GM18909 (cell line): ENCODE measurements at regions not wholly inside any gene's neighbourhood (a gene's known extent, or its start where the extent isn't known, plus 50 kb on each side); places are given as distances from the start of the nearest gene placed in this dataset.
"Not testable (repeated sequence)": the region's sequence is repeated elsewhere in the genome, so short reads cannot be mapped to it uniquely, and the experiment has no call there.

ENCODE experiments used
- ATAC-seq: cut with Tn5 transposase; IDR thresholded peaks from one replicate; pipeline ENCODE4 v1.9.1; 2021; ENCODE audit warnings: mild to moderate bottlenecking; ENCODE audit not compliant: unreplicated experiment, poor library complexity

GRCh38 chr10:117492504-117492903 lies 50.0 kb upstream of the EMX2 start:
- no peak for ATAC-seq

GRCh38 chr10:117488004-117488403 lies 54.5 kb upstream of the EMX2 start:
- no peak for ATAC-seq

GRCh38 chr10:117486606-117487005 lies 55.9 kb upstream of the EMX2 start:
- ATAC-seq = no peak

GRCh38 chr10:117483056-117483590 lies 59.4 kb upstream of the EMX2 start:
- no peak for ATAC-seq

GRCh38 chr10:117481011-117481410 lies 61.5 kb upstream of the EMX2 start:
- not testable (repeated sequence) for ATAC-seq

GRCh38 chr10:117480097-117480496 lies 62.4 kb upstream of the EMX2 start:
- no peak for ATAC-seq

- no peak for ATAC-seq
Measured at GRCh38 chr10:117477961-117478670, 64.4 kb upstream of the EMX2 start.

GRCh38 chr10:117477211-117477947 lies 65.2 kb upstream of the EMX2 start:
- no peak for ATAC-seq

- ATAC-seq = no peak
Measured at GRCh38 chr10:117476716-117477115, 65.8 kb upstream of the EMX2 start.

- no peak for ATAC-seq
Measured at GRCh38 chr10:117476281-117476680, 66.3 kb upstream of the EMX2 start.

- peak; percentile 87 for ATAC-seq
Measured at GRCh38 chr10:117472872-117473271, 69.7 kb upstream of the EMX2 start.

GRCh38 chr10:117471344-117471874 lies 71.1 kb upstream of the EMX2 start:
- no peak for ATAC-seq

GRCh38 chr10:117470733-117471132 lies 71.8 kb upstream of the EMX2 start:
- peak; percentile 30 for ATAC-seq

- ATAC-seq = no peak
Measured at GRCh38 chr10:117468665-117469064, 73.9 kb upstream of the EMX2 start.

GRCh38 chr10:117464176-117464575 lies 78.4 kb upstream of the EMX2 start:
- ATAC-seq = no peak

GRCh38 chr10:117463545-117463920 lies 79.0 kb upstream of the EMX2 start:
- no peak for ATAC-seq

- ATAC-seq = no peak
Measured at GRCh38 chr10:117462816-117463544, 79.6 kb upstream of the EMX2 start.

GRCh38 chr10:117462424-117462792 lies 80.1 kb upstream of the EMX2 start:
- no peak for ATAC-seq

GRCh38 chr10:117461766-117462423 lies 80.7 kb upstream of the EMX2 start:
- ATAC-seq = no peak
